ENCODE measurements at regions not wholly inside any gene's neighbourhood (a gene's known extent, or its start where the extent isn't known, plus 50 kb on each side); places are given as distances from the start of the nearest gene placed in this dataset.

GRCh38 chr5:93069276-93069675 is 511.7 kb downstream of the NR2F1-AS1 start:
- TF ChIP-seq CTCF (IDR thresholded peaks at IDR 0.05) (no peak), POLR2AphosphoS5 (IDR thresholded peaks at IDR 0.05; ENCODE audit: low read depth, low read length) (no peak)
